Stimulated activated naive CD8-positive, alpha-beta T cell treated with anti-CD3 and anti-CD28 coated beads, Interleukin-15, Interleukin-2, amounts not matched to agents 100 U/mL and 50 U/mL, for 24 hours (primary cell): ENCODE measurements at regions not wholly inside any gene's neighbourhood (a gene's known extent, or its start where the extent isn't known, plus 50 kb on each side); places are given as distances from the start of the nearest gene placed in this dataset.
A peak's percentile ranks its signal among the peaks of the same experiment; 100 is the strongest.
"Not testable (repeated sequence)": the region's sequence is repeated elsewhere in the genome, so short reads cannot be mapped to it uniquely, and the experiment has no call there.

Experiments
- ATAC-seq: fragments of 150-1000 bp; cut with Tn5 transposase; one replicate; pipeline ENCODE4 v1.10.0; 2021
- DNase-seq: peaks from one replicate; pipeline ENCODE4 v3.0.0; 2021

GRCh38 chr1:245062741-245063305 is 92.0 kb upstream of the KIF26B start:
- DNase-seq (no peak), ATAC-seq (peak; percentile 52)

GRCh38 chr1:245061808-245062207 is 93.0 kb upstream of the KIF26B start:
- DNase-seq, ATAC-seq: not testable (repeated sequence)

- ATAC-seq, result no peak
- DNase-seq, result no peak
Observed at GRCh38 chr1:245060684-245061374, 94.0 kb upstream of the KIF26B start.

- ATAC-seq (no peak), DNase-seq (no peak)
Observed at GRCh38 chr1:245059806-245060424, 94.9 kb upstream of the KIF26B start.

GRCh38 chr1:245058882-245059281 is 95.9 kb upstream of the KIF26B start:
- ATAC-seq, result no peak
- no peak for DNase-seq

- ATAC-seq (no peak), DNase-seq (no peak)
Observed at GRCh38 chr1:245058436-245058835, 96.3 kb upstream of the KIF26B start.

GRCh38 chr1:245056913-245057312 is 97.9 kb upstream of the KIF26B start:
- DNase-seq, result no peak
- no peak for ATAC-seq

GRCh38 chr1:245056296-245056695 is 98.5 kb upstream of the KIF26B start:
- DNase-seq, ATAC-seq: not testable (repeated sequence)

- DNase-seq (no peak), ATAC-seq (no peak)
Observed at GRCh38 chr1:245055752-245056151, 99.0 kb upstream of the KIF26B start.

- DNase-seq (no peak), ATAC-seq (no peak)
Observed at GRCh38 chr1:245054507-245055270, 100.1 kb upstream of the KIF26B start.

GRCh38 chr1:245054105-245054504 is 100.7 kb upstream of the KIF26B start:
- DNase-seq, result no peak

GRCh38 chr1:245052258-245052657 is 102.5 kb upstream of the KIF26B start:
- ATAC-seq, result no peak
- no peak for DNase-seq

More at GRCh38 chr1:245054105-245054504, 100.7 kb upstream of the KIF26B start:
- ATAC-seq, result no peak

GRCh38 chr1:245051349-245052221 is 103.2 kb upstream of the KIF26B start:
- DNase-seq (peak; percentile 19), ATAC-seq (peak; percentile 59)

GRCh38 chr1:245046769-245047168 is 108.0 kb upstream of the KIF26B start:
- DNase-seq, result no peak

GRCh38 chr1:245046315-245046714 is 108.5 kb upstream of the KIF26B start:
- no peak for ATAC-seq
- no peak for DNase-seq

More at GRCh38 chr1:245046769-245047168, 108.0 kb upstream of the KIF26B start:
- no peak for ATAC-seq

GRCh38 chr1:245045087-245045881 is 109.5 kb upstream of the KIF26B start:
- ATAC-seq, result no peak
- no peak for DNase-seq

GRCh38 chr1:245043611-245043940 is 111.2 kb upstream of the KIF26B start:
- DNase-seq (no peak), ATAC-seq (no peak)

GRCh38 chr1:245041058-245041698 is 113.6 kb upstream of the KIF26B start:
- DNase-seq (no peak), ATAC-seq (no peak)

GRCh38 chr1:245039196-245039595 is 115.6 kb upstream of the KIF26B start:
- no peak for ATAC-seq
- DNase-seq, result no peak

GRCh38 chr1:245036102-245036501 is 118.7 kb upstream of the KIF26B start:
- DNase-seq (no peak), ATAC-seq (no peak)

GRCh38 chr1:245031041-245031440 is 123.7 kb upstream of the KIF26B start:
- DNase-seq (no peak), ATAC-seq (no peak)
